Upper lobe of right lung (tissue), 1 donor: ENCODE measurements at regions not wholly inside any gene's neighbourhood (a gene's known extent, or its start where the extent isn't known, plus 50 kb on each side); places are given as distances from the start of the nearest gene placed in this dataset.

ENCODE experiments used
- ATAC-seq: fragments of 200-7000 bp; cut with Tn5 transposase; one replicate; pipeline ENCODE4 v1.9.1; 2020; ENCODE audit warnings: mild to moderate bottlenecking, moderate library complexity
- DNase-seq: peaks from one replicate; pipeline ENCODE4 v3.0.0-alpha.2; 2020
- H3K27ac ChIP-seq: fragments of 200-600 bp; one replicate; pipeline ENCODE4 v1.8.0; 2022
- H3K27me3 ChIP-seq: fragments of 200-600 bp; one replicate; pipeline ENCODE4 v1.8.0; 2022; ENCODE audit warnings: mild to moderate bottlenecking
- H3K36me3 ChIP-seq: fragments of 200-600 bp; one replicate; pipeline ENCODE4 v1.8.0; 2022
- H3K4me1 ChIP-seq: fragments of 200-600 bp; one replicate; pipeline ENCODE4 v1.8.0; 2022
- H3K4me3 ChIP-seq: fragments of 200-600 bp; one replicate; pipeline ENCODE4 v1.8.0; 2022; ENCODE audit warnings: mild to moderate bottlenecking
- H3K9me3 ChIP-seq: fragments of 200-600 bp; one replicate; pipeline ENCODE4 v1.8.0; 2022
- intact Hi-C: fragments of 100-400 bp; cut with DNase I; formaldehyde crosslinking; loops from one replicate; pipeline ENCODE4 v1.11.0; 2022
- TF ChIP-seq, protein P1 (sequence below): fragments of 200-600 bp; IDR thresholded peaks from one replicate; pipeline ENCODE4 v1.8.0; 2022; ENCODE audit warnings: antibody characterized with exemption
- donor health status: DM: no; HTN: yes; CAD: no; lungs with severe emphysema.

DNA sequence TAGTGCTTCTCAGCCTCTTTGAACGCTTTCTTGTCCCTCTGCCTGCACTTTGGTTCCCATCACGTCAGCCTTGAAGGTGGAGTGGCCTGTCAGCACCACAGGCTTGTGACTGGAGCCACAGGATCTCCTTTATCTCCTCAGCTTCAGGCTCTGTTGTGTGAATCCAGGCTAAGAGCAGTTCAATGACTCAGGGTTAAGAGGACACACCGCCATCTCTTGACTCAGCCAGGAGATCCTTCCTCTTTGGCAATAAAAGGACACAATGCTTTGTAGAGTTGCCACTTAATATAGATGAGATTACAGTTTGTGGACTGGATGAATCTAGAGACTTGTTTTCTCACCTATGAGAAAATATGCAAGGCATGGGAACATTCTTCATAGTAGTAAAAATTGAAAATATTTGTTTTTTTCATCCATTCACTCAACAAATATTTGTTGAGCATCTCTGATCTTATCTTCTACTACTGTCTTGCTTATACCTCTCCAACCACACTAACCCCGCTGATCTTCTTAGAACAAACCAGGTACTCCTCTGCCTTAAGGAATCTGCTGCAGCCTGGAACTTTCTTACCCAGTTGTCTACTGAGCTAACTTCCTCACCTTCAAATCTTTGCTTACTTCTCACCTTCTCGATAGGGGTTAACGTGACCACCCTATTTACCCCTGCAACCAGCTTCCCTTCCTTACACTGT is 62.3 kb downstream of the UCHL1 start:
- no peak overlapping the region for H3K27ac ChIP-seq
- no peaks in the 10 kb centered on the region for H3K36me3 ChIP-seq
- intact Hi-C loops, result no loop called here
- no peaks in the 10 kb centered on the region for H3K27me3 ChIP-seq
- H3K4me1 ChIP-seq, result no peaks in the 10 kb centered on the region
- no peak overlapping the region for H3K4me3 ChIP-seq
- TF ChIP-seq, protein P1, sequence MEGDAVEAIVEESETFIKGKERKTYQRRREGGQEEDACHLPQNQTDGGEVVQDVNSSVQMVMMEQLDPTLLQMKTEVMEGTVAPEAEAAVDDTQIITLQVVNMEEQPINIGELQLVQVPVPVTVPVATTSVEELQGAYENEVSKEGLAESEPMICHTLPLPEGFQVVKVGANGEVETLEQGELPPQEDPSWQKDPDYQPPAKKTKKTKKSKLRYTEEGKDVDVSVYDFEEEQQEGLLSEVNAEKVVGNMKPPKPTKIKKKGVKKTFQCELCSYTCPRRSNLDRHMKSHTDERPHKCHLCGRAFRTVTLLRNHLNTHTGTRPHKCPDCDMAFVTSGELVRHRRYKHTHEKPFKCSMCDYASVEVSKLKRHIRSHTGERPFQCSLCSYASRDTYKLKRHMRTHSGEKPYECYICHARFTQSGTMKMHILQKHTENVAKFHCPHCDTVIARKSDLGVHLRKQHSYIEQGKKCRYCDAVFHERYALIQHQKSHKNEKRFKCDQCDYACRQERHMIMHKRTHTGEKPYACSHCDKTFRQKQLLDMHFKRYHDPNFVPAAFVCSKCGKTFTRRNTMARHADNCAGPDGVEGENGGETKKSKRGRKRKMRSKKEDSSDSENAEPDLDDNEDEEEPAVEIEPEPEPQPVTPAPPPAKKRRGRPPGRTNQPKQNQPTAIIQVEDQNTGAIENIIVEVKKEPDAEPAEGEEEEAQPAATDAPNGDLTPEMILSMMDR, result no peak
- DNase-seq, result no peak
- ATAC-seq, result peak; percentile 51
- no peaks in the 10 kb centered on the region for H3K9me3 ChIP-seq

DNA sequence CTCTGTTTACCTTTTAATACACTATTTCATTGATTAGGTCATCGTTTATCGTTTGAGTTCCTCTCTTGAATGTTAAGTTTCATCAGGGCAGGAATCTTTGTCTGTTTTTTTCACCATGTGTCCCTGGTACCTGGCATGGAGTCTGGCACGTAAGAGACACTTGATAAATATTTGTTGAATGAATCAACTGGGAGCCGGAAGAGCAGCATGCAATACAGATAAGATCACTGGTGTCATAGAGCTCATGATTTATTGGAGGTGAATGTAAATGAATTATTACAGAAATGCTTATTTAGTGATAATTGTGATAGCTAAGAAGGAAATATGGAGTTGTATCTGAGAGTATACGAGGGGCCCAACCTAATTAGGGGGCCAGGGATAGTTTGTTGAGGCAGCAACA is 62.8 kb downstream of the UCHL1 start:
- H3K36me3 ChIP-seq, result no peaks in the 10 kb centered on the region
- TF ChIP-seq, protein P1, result no peak
- no peaks in the 10 kb centered on the region for H3K27me3 ChIP-seq
- no peak overlapping the region for H3K4me3 ChIP-seq
- no peaks in the 10 kb centered on the region for H3K4me1 ChIP-seq
- ATAC-seq (peak; percentile 58), DNase-seq (no peak)
- no peak overlapping the region for H3K27ac ChIP-seq
- intact Hi-C loops, result no loop called here
- H3K9me3 ChIP-seq, result no peaks in the 10 kb centered on the region

DNA sequence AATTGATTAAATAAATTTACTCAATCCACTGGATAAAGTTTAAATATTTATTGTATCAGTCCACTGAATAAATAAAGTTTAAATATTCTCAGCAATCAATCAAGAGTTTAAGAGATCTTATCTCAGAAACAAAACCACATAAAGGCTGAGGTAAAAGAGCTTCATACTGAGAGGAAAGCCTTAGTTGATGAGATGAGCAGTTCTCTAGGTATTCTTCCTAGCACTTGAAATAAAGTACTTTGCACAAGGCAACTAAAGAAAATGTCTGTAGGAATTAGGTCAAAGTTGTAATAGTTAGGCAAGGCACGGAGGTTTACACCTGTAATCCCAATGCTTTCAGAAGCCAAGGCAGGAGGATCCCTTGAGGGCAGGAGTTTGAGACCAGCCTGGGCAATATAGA is 63.5 kb downstream of the UCHL1 start:
- Histone ChIP-seq H3K27me3 (no peaks in the 10 kb centered on the region), H3K4me1 (no peaks in the 10 kb centered on the region), H3K9me3 (no peaks in the 10 kb centered on the region), H3K27ac (no peak overlapping the region), H3K36me3 (no peaks in the 10 kb centered on the region), H3K4me3 (no peak overlapping the region)
- intact Hi-C loops, result no loop called here
- TF ChIP-seq, protein P1, result no peak
- ATAC-seq (no peak), DNase-seq (no peak)

DNA sequence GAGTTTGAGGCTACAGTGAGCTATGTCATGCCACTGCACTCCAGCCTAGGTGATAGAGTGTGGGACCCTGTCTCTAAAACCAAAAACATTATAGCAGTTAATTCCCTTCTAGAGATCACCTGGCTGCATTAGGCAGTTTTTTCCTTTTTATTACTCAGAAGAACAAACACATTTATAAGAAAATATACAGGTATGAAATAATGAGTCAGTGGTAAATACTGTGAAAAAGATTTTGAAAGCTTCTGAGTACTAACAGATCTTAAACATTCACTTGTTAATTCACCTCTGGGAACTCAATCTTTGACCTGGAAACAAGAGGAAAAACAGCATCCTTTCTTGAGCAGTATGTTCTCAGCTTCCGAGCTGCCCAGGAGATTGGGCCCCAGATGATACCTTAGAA is 64.1 kb downstream of the UCHL1 start:
- no peaks in the 10 kb centered on the region for H3K4me1 ChIP-seq
- no peak overlapping the region for H3K4me3 ChIP-seq
- intact Hi-C loops, result no loop called here
- H3K27ac ChIP-seq, result no peak overlapping the region
- TF ChIP-seq, protein P1, result no peak
- no peaks in the 10 kb centered on the region for H3K27me3 ChIP-seq
- no peaks in the 10 kb centered on the region for H3K36me3 ChIP-seq
- ATAC-seq, result no peak
- no peak for DNase-seq
- no peaks in the 10 kb centered on the region for H3K9me3 ChIP-seq

DNA sequence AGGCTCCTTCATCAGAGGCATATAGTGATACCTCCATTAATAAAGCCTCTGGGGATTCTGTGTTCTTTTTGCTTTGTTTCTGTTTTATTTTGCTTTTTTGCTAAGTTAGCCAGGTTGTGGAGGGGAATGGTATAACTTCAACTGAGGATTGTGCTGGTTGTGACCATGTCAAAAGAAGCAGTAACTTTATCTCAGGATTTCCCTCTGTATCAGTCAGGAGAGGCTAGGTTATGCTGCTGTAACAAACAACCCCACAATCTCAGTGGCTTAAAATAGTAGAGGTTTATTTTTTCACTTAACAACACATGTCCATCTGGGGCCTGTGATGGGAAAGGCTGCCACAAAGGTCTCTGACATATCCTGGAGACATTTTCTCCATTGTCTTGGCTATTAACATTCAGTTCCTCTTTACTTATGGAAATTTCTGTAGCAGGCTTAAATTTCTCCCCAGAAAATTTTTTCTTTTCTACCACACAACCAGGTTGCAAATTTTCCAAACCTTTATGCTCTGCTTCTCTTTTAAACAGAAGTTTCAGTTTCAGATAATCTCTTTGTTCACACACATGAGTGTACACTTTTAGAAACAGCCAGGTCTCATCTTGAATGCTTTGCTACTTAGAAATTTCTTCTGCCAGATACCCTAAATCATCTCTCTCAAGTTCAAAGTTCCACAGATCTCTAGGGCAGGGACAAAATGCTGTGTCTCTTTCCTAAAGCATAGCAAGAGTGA is 64.7 kb downstream of the UCHL1 start:
- Histone ChIP-seq H3K4me1 (no peaks in the 10 kb centered on the region), H3K4me3 (no peak overlapping the region), H3K27me3 (no peaks in the 10 kb centered on the region), H3K9me3 (no peaks in the 10 kb centered on the region), H3K27ac (no peak overlapping the region), H3K36me3 (no peaks in the 10 kb centered on the region)
- TF ChIP-seq, protein P1, result no peak
- intact Hi-C loops, result no loop called here
- DNase-seq, result no peak
- no peak for ATAC-seq
